ENCODE measurements at regions not wholly inside any gene's neighbourhood (a gene's known extent, or its start where the extent isn't known, plus 50 kb on each side); places are given as distances from the start of the nearest gene placed in this dataset.

- no peak for TF ChIP-seq EZH2 (IDR thresholded peaks at IDR 0.05; ENCODE audit: borderline replicate concordance)
- TF ChIP-seq, protein P1, sequence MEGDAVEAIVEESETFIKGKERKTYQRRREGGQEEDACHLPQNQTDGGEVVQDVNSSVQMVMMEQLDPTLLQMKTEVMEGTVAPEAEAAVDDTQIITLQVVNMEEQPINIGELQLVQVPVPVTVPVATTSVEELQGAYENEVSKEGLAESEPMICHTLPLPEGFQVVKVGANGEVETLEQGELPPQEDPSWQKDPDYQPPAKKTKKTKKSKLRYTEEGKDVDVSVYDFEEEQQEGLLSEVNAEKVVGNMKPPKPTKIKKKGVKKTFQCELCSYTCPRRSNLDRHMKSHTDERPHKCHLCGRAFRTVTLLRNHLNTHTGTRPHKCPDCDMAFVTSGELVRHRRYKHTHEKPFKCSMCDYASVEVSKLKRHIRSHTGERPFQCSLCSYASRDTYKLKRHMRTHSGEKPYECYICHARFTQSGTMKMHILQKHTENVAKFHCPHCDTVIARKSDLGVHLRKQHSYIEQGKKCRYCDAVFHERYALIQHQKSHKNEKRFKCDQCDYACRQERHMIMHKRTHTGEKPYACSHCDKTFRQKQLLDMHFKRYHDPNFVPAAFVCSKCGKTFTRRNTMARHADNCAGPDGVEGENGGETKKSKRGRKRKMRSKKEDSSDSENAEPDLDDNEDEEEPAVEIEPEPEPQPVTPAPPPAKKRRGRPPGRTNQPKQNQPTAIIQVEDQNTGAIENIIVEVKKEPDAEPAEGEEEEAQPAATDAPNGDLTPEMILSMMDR (IDR thresholded peaks at IDR 0.05; ENCODE audit: poor library complexity): no peak
- no peak for TF ChIP-seq EZH2phosphoT487 (IDR thresholded peaks at IDR 0.05; ENCODE audit: low read depth, severe bottlenecking, unreplicated experiment)
These were observed 189.9 kb upstream of the RGMB start for GRCh38 chr5:98583586-98583985.
